HG03575 (cell line): ENCODE measurements at regions not wholly inside any gene's neighbourhood (a gene's known extent, or its start where the extent isn't known, plus 50 kb on each side); places are given as distances from the start of the nearest gene placed in this dataset.

Experiments used
- ATAC-seq: cut with Tn5 transposase; IDR thresholded peaks from one replicate; pipeline ENCODE4 v1.9.1; 2021; ENCODE audit not compliant: unreplicated experiment, insufficient number of reproducible peaks, low FRiP score; ENCODE audit errors: extremely low read depth

GRCh38 chr12:59181196-59181777 lies 261.0 kb upstream of the LRIG3 start:
- ATAC-seq, result no peak

DNA sequence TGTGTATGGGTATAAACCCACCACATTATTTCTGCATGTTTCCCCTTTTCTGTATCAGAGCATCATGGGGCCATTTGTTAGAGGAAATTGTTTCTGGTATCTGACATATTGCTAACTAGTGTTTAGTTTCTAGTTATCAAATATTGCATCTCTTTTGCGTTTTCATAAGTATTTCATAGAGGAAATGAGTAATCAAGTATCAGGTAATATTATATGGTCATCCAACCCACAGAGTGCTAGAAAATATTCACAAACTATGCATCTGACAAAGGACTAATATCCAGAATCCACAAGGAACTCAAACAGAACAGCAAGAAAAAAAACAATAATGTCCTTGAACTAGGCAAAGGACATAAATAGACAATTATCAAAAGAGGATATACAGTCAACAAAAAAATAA lies 258.9 kb upstream of the LRIG3 start:
- no peak for ATAC-seq

DNA sequence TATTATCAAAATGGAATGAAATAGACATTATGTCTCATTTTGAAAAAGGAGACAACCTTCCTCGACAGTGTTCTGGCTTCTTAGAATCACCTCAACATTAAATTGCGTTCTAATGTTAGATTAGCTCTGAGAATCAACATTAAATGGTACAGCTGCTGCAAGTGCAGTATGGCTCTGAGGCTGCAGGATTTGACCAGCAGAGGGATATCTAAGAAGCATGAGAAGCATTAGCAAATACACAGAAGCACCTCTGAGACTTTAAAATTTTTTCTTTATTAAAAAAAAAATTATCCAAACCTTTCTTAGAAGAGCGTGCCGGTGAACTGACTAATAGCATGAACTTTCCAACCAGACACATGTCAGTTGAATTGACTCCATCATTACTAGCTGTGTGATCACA lies 253.4 kb upstream of the LRIG3 start:
- no peak for ATAC-seq

DNA sequence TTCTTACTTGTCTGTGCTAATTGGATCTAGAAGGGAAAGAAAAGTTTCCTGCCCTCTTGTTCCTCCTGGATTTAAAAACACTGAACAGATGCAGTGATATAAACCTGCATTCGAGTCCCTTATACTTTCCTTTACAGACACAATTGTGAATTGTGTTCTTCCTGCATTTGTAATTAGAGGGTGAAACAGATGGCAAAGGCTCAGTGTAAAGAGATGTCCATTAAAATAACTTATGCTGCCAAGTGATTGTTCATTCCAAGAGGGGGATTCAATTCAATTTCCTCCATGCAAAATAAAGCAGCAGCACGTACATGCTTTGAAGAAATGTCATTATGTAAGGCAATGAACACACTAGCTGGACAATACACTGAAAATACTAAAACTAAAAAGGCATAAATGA lies 248.3 kb upstream of the LRIG3 start:
- ATAC-seq, result no peak

- no peak for ATAC-seq
Measured at GRCh38 chr12:59166457-59166856, 246.2 kb upstream of the LRIG3 start.

DNA sequence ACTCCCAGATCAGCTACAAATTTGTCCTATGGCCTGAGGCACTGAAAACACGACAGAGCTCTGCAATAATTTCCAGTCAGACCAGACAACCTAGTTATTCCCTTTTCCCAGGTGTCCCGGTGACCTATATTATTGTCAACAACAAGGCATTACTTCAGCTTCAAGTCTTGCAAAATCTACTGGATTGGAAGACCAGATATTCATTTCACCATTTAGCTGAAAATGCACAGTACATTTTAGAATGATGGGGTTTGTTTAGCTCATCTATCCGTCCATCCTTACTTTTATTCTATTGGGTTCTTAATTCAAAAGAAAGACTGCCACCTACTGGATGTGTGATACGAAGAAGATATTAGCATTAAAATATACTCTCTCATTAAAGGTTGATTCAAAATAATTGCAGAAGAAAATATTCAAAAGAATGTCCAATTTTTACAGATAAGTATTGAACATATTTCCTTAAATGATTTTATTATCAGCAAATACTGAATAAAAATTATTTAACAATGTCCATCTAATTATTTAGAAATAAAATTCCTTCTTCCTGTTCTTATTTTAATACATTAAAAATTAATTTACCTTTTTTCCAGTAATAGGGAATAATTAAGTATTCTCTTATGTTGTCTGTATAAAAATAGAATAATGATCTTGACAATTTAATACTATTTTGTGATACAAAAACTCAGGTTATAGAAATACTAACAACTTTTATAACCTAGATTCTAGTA lies 244.9 kb upstream of the LRIG3 start:
- ATAC-seq, result no peak

DNA sequence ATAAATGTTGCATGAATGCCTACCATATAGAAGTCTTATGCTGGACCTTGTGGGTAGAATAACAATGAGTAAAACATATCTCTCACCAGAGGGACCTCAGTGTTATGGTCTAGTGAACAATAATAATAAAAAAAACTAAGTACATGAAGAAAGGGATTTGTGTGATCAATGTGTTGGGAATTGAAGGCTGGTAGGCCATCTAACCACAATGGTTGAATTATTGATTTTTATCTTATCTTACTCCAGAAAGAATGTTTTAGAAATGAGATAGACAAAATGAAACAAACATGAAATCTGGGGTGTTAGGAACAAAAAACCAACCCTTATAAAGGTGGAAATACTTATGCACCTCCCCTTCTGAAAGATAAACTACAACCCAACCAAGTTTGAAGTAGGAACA lies 243.9 kb upstream of the LRIG3 start:
- ATAC-seq, result no peak

DNA sequence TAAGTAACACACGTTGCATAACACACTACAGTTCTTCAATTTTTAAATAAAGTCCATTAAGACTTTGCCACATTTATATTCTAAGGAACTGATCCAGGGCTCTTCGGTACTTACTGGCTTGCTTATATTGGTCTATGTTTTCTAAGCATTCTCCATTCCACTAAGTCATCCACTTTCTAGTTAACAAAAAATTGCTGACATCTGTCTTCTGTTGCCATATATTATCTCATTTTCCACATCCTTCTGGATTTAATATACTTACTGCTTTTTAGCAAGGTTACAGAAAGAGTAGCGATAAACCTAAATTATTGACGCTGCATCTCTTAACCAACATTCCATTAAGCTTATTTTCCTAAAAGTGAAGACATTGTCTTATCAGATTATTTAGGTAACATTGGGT lies 238.4 kb upstream of the LRIG3 start:
- no peak for ATAC-seq

GRCh38 chr12:59158066-59158465 lies 237.8 kb upstream of the LRIG3 start:
- no peak for ATAC-seq

- ATAC-seq, result no peak
Measured at GRCh38 chr12:59155448-59155847, 235.1 kb upstream of the LRIG3 start.

GRCh38 chr12:59151243-59151642 lies 230.9 kb upstream of the LRIG3 start:
- no peak for ATAC-seq

DNA sequence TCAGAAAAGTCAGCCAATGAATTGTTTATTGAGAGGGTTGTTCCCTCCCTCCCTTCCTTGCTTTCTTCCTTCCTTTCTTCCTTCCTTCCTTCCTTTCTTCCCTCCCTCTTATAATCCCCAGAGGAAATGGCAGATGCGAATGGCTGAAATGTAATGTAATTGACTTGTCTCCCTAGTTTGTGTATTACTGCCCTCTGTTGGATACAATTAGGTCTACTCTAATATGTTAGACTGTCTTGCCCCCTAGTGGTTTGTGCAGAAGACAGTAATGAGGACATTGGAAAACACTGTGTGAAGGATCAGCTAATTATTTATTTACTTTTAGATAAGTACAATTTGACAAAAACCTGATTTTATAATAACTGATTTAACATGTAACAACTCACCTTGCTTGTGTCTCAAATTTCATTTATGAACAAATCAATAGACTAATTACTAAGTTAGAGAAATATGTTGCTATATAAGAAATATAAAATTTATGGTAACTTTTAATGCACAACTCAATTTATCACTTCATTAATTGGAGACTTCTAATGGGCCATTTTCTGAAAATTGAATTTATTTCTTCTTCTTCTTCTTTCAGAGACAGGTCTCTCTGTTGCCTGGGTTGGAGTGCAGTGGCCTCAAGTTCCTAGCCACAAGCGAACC lies 229.8 kb upstream of the LRIG3 start:
- peak; percentile 95 for ATAC-seq

GRCh38 chr12:59147791-59148190 lies 227.5 kb upstream of the LRIG3 start:
- no peak for ATAC-seq

GRCh38 chr12:59142183-59142790 lies 222.0 kb upstream of the LRIG3 start:
- no peak for ATAC-seq

DNA sequence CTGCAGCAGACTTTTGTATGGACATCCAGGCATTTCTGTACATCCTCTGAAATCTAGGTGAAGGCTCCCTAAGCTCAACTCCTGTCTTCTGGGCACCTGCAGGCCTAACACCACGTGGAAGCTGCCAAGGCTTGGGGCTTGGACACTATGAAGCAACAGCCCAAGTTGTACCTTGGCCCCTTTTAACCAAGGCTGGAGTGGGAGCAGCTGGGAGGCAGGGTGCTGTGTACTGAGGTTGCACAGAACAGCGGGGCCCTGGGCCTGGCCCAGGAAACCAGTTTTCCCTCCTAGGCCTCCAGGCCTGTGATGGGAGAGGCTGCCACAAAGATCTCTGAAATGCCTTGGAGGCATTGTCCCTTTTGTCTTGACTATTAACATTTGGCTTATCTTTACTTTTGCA lies 214.4 kb upstream of the LRIG3 start:
- no peak for ATAC-seq

DNA sequence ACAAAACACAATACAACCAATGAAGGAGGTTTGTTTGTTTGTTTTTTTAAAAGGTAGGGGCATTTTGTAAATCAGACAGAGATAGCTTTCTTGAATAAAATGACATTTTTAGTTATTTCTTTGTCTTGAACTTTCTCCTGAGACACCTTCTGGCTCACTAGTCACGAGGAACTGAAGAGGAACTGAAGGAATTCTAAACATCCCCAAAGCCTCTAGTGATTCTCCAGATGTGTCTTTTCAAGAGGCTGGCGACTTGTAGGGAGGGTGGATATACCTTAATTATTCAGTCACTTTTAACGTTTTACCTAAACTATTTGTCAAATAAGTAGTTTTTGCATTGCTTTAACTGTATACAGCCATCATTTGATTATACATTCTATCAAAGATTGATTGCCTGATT lies 211.2 kb upstream of the LRIG3 start:
- ATAC-seq, result no peak

GRCh38 chr12:59122784-59123183 lies 202.5 kb upstream of the LRIG3 start:
- ATAC-seq, result no peak

DNA sequence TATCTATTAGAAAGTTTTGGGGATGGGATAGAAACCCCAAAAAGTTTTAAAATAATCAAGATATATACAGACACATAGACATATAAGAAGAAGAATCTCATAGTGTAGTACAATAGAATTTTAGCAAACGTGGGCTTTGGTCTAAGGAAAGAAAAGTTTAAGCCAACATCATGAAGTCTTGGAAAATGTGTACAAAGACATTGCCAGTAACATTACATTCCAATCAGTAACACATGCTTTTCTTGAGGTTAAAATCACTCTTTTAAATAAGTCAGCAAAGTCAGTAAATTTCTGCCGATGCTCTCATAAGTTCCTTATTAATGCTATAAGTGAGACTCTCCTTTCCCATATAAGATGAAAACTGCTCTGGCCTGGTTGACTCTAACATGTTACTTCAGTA lies 201.1 kb upstream of the LRIG3 start:
- ATAC-seq, result no peak

DNA sequence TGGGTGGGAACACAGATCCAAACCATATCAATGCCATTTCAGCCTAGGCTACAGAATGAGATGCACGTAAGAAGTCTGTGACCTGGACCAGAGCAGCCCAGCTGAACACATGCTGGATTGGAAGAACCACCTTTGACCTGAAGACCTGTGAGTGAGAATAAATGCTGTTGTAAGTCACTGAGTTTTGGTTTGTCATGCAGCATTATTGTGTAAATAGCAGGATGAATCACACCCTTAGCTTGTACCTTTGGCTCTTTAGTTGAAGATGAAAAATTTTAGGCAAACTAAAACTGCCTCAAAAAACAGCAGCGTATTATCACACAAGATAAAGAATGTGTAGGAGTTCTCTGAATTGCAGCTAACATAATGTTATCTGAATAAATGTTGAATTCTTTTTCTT lies 199.4 kb upstream of the LRIG3 start:
- no peak for ATAC-seq

- no peak for ATAC-seq
Measured at GRCh38 chr12:59118356-59118755, 198.1 kb upstream of the LRIG3 start.
